IMR-90 (cell line): ENCODE measurements at regions not wholly inside any gene's neighbourhood (a gene's known extent, or its start where the extent isn't known, plus 50 kb on each side); places are given as distances from the start of the nearest gene placed in this dataset.

Experiments
- BHLHE40 ChIP-seq: fragments of 150-350 bp; IDR thresholded peaks from 2 replicates; pipeline ENCODE4 v1.6.1; 2016; ENCODE audit warnings: mild to moderate bottlenecking, low read depth, low read length
- CEBPB ChIP-seq: IDR thresholded peaks from 2 replicates; pipeline ENCODE4 v1.6.1; 2012; ENCODE audit warnings: low read depth, low read length, improper control_type of control experiment
- CTCF ChIP-seq: conservative IDR thresholded peaks from 2 replicates; pipeline ENCODE4 v1.5.1; 2012; ENCODE audit warnings: mild to moderate bottlenecking, low read depth, low read length, improper control_type of control experiment
- ELK1 ChIP-seq: fragments of 150-350 bp; IDR thresholded peaks from 2 replicates; pipeline ENCODE4 v1.6.1; 2016; ENCODE audit warnings: low read depth, mild to moderate bottlenecking, low read length, moderate library complexity, borderline replicate concordance
- FOS ChIP-seq: fragments of 150-350 bp; IDR thresholded peaks from 2 replicates; pipeline ENCODE4 v1.6.1; 2016; ENCODE audit warnings: low read depth, low read length
- POLR2A ChIP-seq: IDR thresholded peaks from 2 replicates; pipeline ENCODE4 v1.6.1; 2012; ENCODE audit warnings: mild to moderate bottlenecking, low read depth, low read length
- RAD21 ChIP-seq: IDR thresholded peaks from 2 replicates; pipeline ENCODE4 v1.6.1; 2012; ENCODE audit warnings: low read length, improper control_type of control experiment
- RCOR1 ChIP-seq: IDR thresholded peaks from 2 replicates; pipeline ENCODE4 v1.6.1; 2012; ENCODE audit warnings: mild to moderate bottlenecking, low read length, improper control_type of control experiment; ENCODE audit not compliant: insufficient replicate concordance
- USF2 ChIP-seq: fragments of 150-350 bp; IDR thresholded peaks from 2 replicates; pipeline ENCODE4 v1.6.1; 2017; ENCODE audit warnings: mild to moderate bottlenecking, antibody characterized with exemption, low read length, low read depth

- TF ChIP-seq ELK1 (no peak), FOS (no peak), USF2 (no peak), CTCF (no peak), POLR2A (no peak), RCOR1 (no peak), CEBPB (no peak), RAD21 (no peak), BHLHE40 (no peak)
Measured at GRCh38 chr7:13448243-13448642, 541.2 kb downstream of the ETV1 start.
